Ishikawa (cell line): ENCODE measurements at regions not wholly inside any gene's neighbourhood (a gene's known extent, or its start where the extent isn't known, plus 50 kb on each side); places are given as distances from the start of the nearest gene placed in this dataset.

Experiments
- CEBPB ChIP-seq: IDR thresholded peaks from 2 replicates; pipeline ENCODE4 v1.6.1; 2012
- CREB1 ChIP-seq: IDR thresholded peaks from 2 replicates; pipeline ENCODE4 v1.6.1; 2012; ENCODE audit warnings: low read depth
- EP300 ChIP-seq: IDR thresholded peaks from 2 replicates; pipeline ENCODE4 v1.6.1; 2012; ENCODE audit warnings: borderline replicate concordance
- FOXM1 ChIP-seq: IDR thresholded peaks from 2 replicates; pipeline ENCODE4 v1.6.1; 2012; ENCODE audit warnings: low read depth, borderline replicate concordance
- NFIC ChIP-seq: IDR thresholded peaks from 2 replicates; pipeline ENCODE4 v1.6.1; 2012
- RAD21 ChIP-seq: IDR thresholded peaks from 2 replicates; pipeline ENCODE4 v1.6.1; 2012; ENCODE audit warnings: low read depth
- REST ChIP-seq: IDR thresholded peaks from 2 replicates; pipeline ENCODE4 v1.6.1; 2012; ENCODE audit warnings: low read depth, mild to moderate bottlenecking
- TAF1 ChIP-seq: IDR thresholded peaks from 2 replicates; pipeline ENCODE4 v1.6.1; 2012; ENCODE audit warnings: low read depth, mild to moderate bottlenecking
- TCF12 ChIP-seq: IDR thresholded peaks from 2 replicates; pipeline ENCODE4 v1.6.1; 2012; ENCODE audit warnings: low read depth
- TEAD4 ChIP-seq: IDR thresholded peaks from 2 replicates; pipeline ENCODE4 v1.6.1; 2012
- USF1 ChIP-seq: IDR thresholded peaks from 2 replicates; pipeline ENCODE4 v1.6.1; 2012
- YY1 ChIP-seq: IDR thresholded peaks from 2 replicates; pipeline ENCODE4 v1.6.1; 2012; ENCODE audit warnings: low read depth
- TF ChIP-seq, protein P1 (sequence below): IDR thresholded peaks from 2 replicates; pipeline ENCODE4 v1.6.1; 2012

DNA sequence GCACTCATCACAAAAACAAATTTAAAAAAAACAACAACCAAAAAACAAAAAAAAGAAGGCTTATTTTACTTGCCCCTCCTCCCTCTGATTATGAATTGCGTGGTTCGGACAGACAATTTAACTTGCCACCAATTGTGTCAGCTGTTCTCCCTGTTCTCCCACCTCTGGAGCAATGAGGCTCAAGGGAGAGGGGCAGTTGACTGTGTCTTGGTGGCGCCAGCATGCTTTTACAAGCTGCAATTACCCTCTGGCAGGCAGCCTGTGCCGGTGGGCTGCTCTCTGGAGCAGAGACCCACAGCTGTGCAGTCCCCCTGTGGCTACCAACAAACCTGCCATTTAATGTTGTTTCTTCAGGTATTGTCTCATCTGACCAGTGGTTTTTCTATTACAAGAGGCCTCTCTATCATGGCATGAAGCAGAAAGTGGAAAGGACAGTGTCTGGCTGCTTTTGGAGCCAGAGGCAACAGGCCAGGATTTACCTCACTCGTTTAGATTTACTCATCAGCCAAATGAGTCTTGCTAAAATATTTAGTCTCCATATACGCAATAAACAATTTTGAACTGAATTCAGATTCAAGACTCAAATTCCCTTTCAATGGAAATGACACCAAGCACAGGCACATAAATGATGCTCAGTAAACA lies 192.0 kb upstream of the TPRG1 start:
- TF ChIP-seq YY1 (no peak), EP300 (no peak), USF1 (no peak), CEBPB (no peak), CREB1 (no peak), RAD21 (no peak), FOXM1 (no peak), TAF1 (no peak), REST (no peak), NFIC (no peak), TEAD4 (no peak), TCF12 (no peak)
- TF ChIP-seq, protein P1, sequence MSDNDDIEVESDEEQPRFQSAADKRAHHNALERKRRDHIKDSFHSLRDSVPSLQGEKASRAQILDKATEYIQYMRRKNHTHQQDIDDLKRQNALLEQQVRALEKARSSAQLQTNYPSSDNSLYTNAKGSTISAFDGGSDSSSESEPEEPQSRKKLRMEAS = no peak
